ENCODE measurements at regions not wholly inside any gene's neighbourhood (a gene's known extent, or its start where the extent isn't known, plus 50 kb on each side); places are given as distances from the start of the nearest gene placed in this dataset.

DNA sequence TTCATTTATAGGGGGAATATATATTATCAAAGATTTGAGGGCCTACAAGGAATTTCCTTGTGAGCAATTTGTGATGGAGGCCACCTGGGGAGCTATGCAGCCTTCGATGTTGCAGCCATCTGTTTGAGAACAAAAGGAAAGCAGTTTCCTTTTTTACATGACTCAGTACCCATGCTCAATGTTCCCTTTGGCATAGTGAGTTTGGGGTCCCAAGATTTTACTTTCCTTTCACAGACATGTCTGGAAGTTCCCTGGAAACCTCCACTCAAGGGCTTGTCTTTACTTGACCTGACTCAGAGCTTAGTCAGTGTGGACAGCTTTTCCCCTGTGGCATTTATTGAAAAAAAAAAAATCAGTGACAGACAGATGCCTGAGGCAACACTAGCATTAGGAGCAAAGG is 73.5 kb upstream of the VIPR2 start:
- peaks cover 3% of the 10 kb centered on the region for H3K27me3 Mint-ChIP-seq (ENCODE audit: insufficient read depth, unreplicated experiment)
- POLR2A ChIA-PET = no interaction called here
- TF ChIP-seq, protein P1, sequence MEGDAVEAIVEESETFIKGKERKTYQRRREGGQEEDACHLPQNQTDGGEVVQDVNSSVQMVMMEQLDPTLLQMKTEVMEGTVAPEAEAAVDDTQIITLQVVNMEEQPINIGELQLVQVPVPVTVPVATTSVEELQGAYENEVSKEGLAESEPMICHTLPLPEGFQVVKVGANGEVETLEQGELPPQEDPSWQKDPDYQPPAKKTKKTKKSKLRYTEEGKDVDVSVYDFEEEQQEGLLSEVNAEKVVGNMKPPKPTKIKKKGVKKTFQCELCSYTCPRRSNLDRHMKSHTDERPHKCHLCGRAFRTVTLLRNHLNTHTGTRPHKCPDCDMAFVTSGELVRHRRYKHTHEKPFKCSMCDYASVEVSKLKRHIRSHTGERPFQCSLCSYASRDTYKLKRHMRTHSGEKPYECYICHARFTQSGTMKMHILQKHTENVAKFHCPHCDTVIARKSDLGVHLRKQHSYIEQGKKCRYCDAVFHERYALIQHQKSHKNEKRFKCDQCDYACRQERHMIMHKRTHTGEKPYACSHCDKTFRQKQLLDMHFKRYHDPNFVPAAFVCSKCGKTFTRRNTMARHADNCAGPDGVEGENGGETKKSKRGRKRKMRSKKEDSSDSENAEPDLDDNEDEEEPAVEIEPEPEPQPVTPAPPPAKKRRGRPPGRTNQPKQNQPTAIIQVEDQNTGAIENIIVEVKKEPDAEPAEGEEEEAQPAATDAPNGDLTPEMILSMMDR (IDR thresholded peaks at IDR 0.05; ENCODE audit: insufficient read depth in 1 of 2, low read depth in 1 of 2, low read length in 1 of 2, severe bottlenecking in 1 of 2, unreplicated experiment in 1 of 2) = no peak
- BruUV-seq (replicated peaks) = no TSS peak
- intact Hi-C loops (cut with micrococcal nuclease; ENCODE audit: unreplicated experiment) = no loop called here
- Histone ChIP-seq H3K36me3 (ENCODE audit: control insufficient read depth, insufficient read depth, low read length) (no peaks in the 10 kb centered on the region), H3K27me3 (replicated peaks; ENCODE audit: control insufficient read depth, insufficient read depth, low read length) (no peaks in the 10 kb centered on the region; the same call in 1 of the 2 replicates), H3K4me1 (no peaks in the 10 kb centered on the region), H3K9me3 (no peaks in the 10 kb centered on the region), H3K4me3 (ENCODE audit: low read depth, low read length) (no peak overlapping the region)
- H3K9me3 Mint-ChIP-seq (ENCODE audit: unreplicated experiment) = no peaks in the 10 kb centered on the region
- no peak for DNase-seq
- CTCF ChIA-PET = no interaction called here
- no peak overlapping the region for H3K4me3 Mint-ChIP-seq (ENCODE audit: unreplicated experiment)
- H3K27ac Mint-ChIP-seq (ENCODE audit: unreplicated experiment) = no peak overlapping the region
- no peaks in the 10 kb centered on the region for H3K36me3 Mint-ChIP-seq (ENCODE audit: insufficient read depth, unreplicated experiment)
- H3K4me1 Mint-ChIP-seq (ENCODE audit: low read depth, unreplicated experiment) = no peaks in the 10 kb centered on the region

DNA sequence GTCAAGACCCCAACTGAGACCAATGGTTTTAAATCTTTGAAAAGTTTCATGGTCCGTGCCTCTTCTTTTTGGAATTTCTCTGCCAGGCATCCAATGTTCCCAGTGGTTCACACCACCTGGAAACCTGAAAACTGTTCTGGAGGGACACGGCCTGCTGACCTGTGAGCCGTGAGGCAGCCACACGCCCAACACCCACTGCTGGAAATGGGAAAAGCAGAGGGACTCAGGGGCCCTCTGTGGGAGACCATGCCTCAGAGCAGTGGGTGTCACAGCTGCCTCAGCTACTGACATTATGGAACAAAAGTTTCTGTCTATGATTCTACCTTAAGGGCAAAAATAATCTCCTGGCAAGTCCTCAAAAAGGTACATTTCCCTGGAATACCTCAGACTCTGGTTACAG is 70.4 kb upstream of the VIPR2 start:
- no peaks in the 10 kb centered on the region for H3K36me3 ChIP-seq (ENCODE audit: control insufficient read depth, insufficient read depth, low read length)
- no peaks in the 10 kb centered on the region; the same call in 1 of the 2 replicates for H3K27me3 ChIP-seq (replicated peaks; ENCODE audit: control insufficient read depth, insufficient read depth, low read length)
- no peaks in the 10 kb centered on the region for H3K4me1 ChIP-seq
- intact Hi-C loops (cut with micrococcal nuclease; ENCODE audit: unreplicated experiment) = no loop called here
- TF ChIP-seq, protein P1 (IDR thresholded peaks at IDR 0.05; ENCODE audit: insufficient read depth in 1 of 2, low read depth in 1 of 2, low read length in 1 of 2, severe bottlenecking in 1 of 2, unreplicated experiment in 1 of 2) = no peak
- no peak overlapping the region for H3K4me3 ChIP-seq (ENCODE audit: low read depth, low read length)
- Mint-ChIP-seq H3K27ac (ENCODE audit: unreplicated experiment) (no peak overlapping the region), H3K27me3 (ENCODE audit: insufficient read depth, unreplicated experiment) (no peaks in the 10 kb centered on the region), H3K36me3 (ENCODE audit: insufficient read depth, unreplicated experiment) (no peaks in the 10 kb centered on the region), H3K4me1 (ENCODE audit: low read depth, unreplicated experiment) (no peaks in the 10 kb centered on the region), H3K4me3 (ENCODE audit: unreplicated experiment) (no peak overlapping the region), H3K9me3 (ENCODE audit: unreplicated experiment) (no peaks in the 10 kb centered on the region)
- no peaks in the 10 kb centered on the region for H3K9me3 ChIP-seq
- POLR2A ChIA-PET = no interaction called here
- BruUV-seq (replicated peaks) = no TSS peak
- DNase-seq = no peak
- CTCF ChIA-PET = no interaction called here

DNA sequence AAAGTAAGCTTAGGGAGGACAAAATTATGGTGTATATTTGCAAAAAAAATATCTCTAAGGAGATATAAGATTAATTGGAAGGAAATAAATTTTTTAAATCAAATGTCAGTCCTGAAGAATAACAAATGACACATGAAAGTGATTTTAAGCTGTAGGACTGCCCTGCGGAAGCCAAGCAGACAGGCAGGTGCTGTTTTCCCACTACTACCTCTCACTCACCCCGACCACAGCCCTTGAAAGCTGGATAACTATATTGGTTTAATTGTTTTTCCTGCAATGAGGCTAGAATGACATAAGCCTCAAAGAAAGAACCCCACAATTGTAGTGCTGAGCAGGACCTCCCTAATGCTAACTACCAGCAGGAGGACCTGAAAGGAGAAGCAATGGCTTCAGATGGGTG is 68.6 kb upstream of the VIPR2 start:
- intact Hi-C loops (cut with micrococcal nuclease; ENCODE audit: unreplicated experiment) = no loop called here
- no peak for DNase-seq
- H3K4me1 Mint-ChIP-seq (ENCODE audit: low read depth, unreplicated experiment) = no peaks in the 10 kb centered on the region
- TF ChIP-seq, protein P1 (IDR thresholded peaks at IDR 0.05; ENCODE audit: insufficient read depth in 1 of 2, low read depth in 1 of 2, low read length in 1 of 2, severe bottlenecking in 1 of 2, unreplicated experiment in 1 of 2) = no peak
- H3K4me3 Mint-ChIP-seq (ENCODE audit: unreplicated experiment) = no peak overlapping the region
- H3K9me3 Mint-ChIP-seq (ENCODE audit: unreplicated experiment) = no peaks in the 10 kb centered on the region
- no peaks in the 10 kb centered on the region for H3K36me3 ChIP-seq (ENCODE audit: control insufficient read depth, insufficient read depth, low read length)
- BruUV-seq (replicated peaks) = no TSS peak
- H3K9me3 ChIP-seq = no peaks in the 10 kb centered on the region
- no peaks in the 10 kb centered on the region; the same call in 1 of the 2 replicates for H3K27me3 ChIP-seq (replicated peaks; ENCODE audit: control insufficient read depth, insufficient read depth, low read length)
- ChIA-PET CTCF (no interaction called here), POLR2A (no interaction called here)
- H3K4me3 ChIP-seq (ENCODE audit: low read depth, low read length) = no peak overlapping the region
- H3K27me3 Mint-ChIP-seq (ENCODE audit: insufficient read depth, unreplicated experiment) = no peaks in the 10 kb centered on the region
- H3K36me3 Mint-ChIP-seq (ENCODE audit: insufficient read depth, unreplicated experiment) = no peaks in the 10 kb centered on the region
- no peaks in the 10 kb centered on the region for H3K4me1 ChIP-seq
- H3K27ac Mint-ChIP-seq (ENCODE audit: unreplicated experiment) = no peak overlapping the region
